Neuronal stem cell (in vitro differentiated cells): ENCODE measurements at regions not wholly inside any gene's neighbourhood (a gene's known extent, or its start where the extent isn't known, plus 50 kb on each side); places are given as distances from the start of the nearest gene placed in this dataset.

Source experiments
- DNase-seq: peaks from one replicate; pipeline ENCODE4 v3.0.0-alpha.2; 2013; ENCODE audit warnings: low spot score
- H2AFZ ChIP-seq: one replicate; pipeline ENCODE4 v1.6.1; 2013; ENCODE audit warnings: mild to moderate bottlenecking, low read length, inconsistent platforms
- H2AK5ac ChIP-seq: 2 replicates; pipeline ENCODE4 v1.6.1; 2013; ENCODE audit warnings: low read depth, mild to moderate bottlenecking, inconsistent platforms, low read length, moderate library complexity, mixed read lengths
- H2BK120ac ChIP-seq: 2 replicates; pipeline ENCODE4 v1.6.1; 2013; ENCODE audit warnings: low read depth, mild to moderate bottlenecking, inconsistent platforms, low read length, moderate library complexity, mixed read lengths
- H2BK12ac ChIP-seq: one replicate; pipeline ENCODE4 v1.6.1; 2013; ENCODE audit warnings: low read length, inconsistent platforms
- H2BK15ac ChIP-seq: 2 replicates; pipeline ENCODE4 v1.6.1; 2013; ENCODE audit warnings: mild to moderate bottlenecking, low read length, inconsistent platforms, mixed read lengths
- H2BK5ac ChIP-seq: one replicate; pipeline ENCODE4 v1.6.1; 2013; ENCODE audit warnings: inconsistent platforms, mild to moderate bottlenecking, low read length, moderate library complexity
- H3K14ac ChIP-seq: one replicate; pipeline ENCODE4 v1.6.1; 2013; ENCODE audit warnings: low read length, inconsistent platforms
- H3K18ac ChIP-seq: 2 replicates; pipeline ENCODE4 v1.6.1; 2013; ENCODE audit warnings: low read length, inconsistent platforms
- H3K23ac ChIP-seq: 2 replicates; pipeline ENCODE4 v1.6.1; 2013; ENCODE audit warnings: low read depth, mild to moderate bottlenecking, mixed read lengths, low read length, inconsistent platforms; ENCODE audit not compliant: poor library complexity
- H3K27ac ChIP-seq: replicated peaks from 3 replicates; pipeline ENCODE4 v1.5.1; 2013; ENCODE audit warnings: low read length, inconsistent platforms
- H3K27me3 ChIP-seq, 3 experiments: 2 replicates each; pipeline ENCODE4 v1.6.1; 2013; ENCODE audit warnings: low read length in 3 of 3, mild to moderate bottlenecking in 2 of 3, inconsistent platforms in 1 of 3, low read depth in 1 of 3, mixed read lengths in 1 of 3, moderate library complexity in 1 of 3; ENCODE audit not compliant: control insufficient read depth in 3 of 3, insufficient read depth in 3 of 3
- H3K36me3 ChIP-seq, 2 donors: replicated peaks in 1 of 2; 2 replicates each; pipeline ENCODE4 v1.6.1; 2013; ENCODE audit warnings: low read length in 2 of 2; ENCODE audit not compliant: control insufficient read depth in 2 of 2, insufficient read depth in 2 of 2
- H3K4ac ChIP-seq: 2 replicates; pipeline ENCODE4 v1.6.1; 2013; ENCODE audit warnings: inconsistent platforms, mild to moderate bottlenecking, low read length, moderate library complexity
- H3K4me1 ChIP-seq, 2 donors: 1 replicate in 1 of 2; 2 replicates in 1 of 2; pipeline ENCODE4 v1.6.1; 2013; ENCODE audit warnings: low read length in 2 of 2, low read depth in 1 of 2; ENCODE audit not compliant: control insufficient read depth in 2 of 2, insufficient read depth in 1 of 2
- H3K4me2 ChIP-seq: one replicate; pipeline ENCODE4 v1.6.1; 2013; ENCODE audit warnings: mild to moderate bottlenecking, low read length, inconsistent platforms; ENCODE audit not compliant: insufficient read depth, poor library complexity, severe bottlenecking
- H3K4me3 ChIP-seq, 2 donors: 2 replicates each; pipeline ENCODE4 v1.5.1; 2013; ENCODE audit warnings: low read length in 2 of 2, mild to moderate bottlenecking in 2 of 2, inconsistent platforms in 1 of 2, moderate library complexity in 1 of 2
- H3K79me1 ChIP-seq: one replicate; pipeline ENCODE4 v1.6.1; 2013; ENCODE audit warnings: low read depth, mild to moderate bottlenecking, inconsistent platforms, low read length, moderate library complexity
- H3K9ac ChIP-seq: one replicate; pipeline ENCODE4 v1.6.1; 2013; ENCODE audit warnings: mild to moderate bottlenecking, low read depth, low read length, inconsistent platforms; ENCODE audit not compliant: poor library complexity
- H3K9me3 ChIP-seq, 2 donors: replicated peaks in 1 of 2; 2 replicates each; pipeline versions ENCODE3 to v1.6.1; 2013; ENCODE audit warnings: low read length in 2 of 2, mild to moderate bottlenecking in 2 of 2, inconsistent platforms in 1 of 2, low read depth in 1 of 2, mixed read lengths in 1 of 2, moderate library complexity in 1 of 2; ENCODE audit not compliant: control insufficient read depth in 2 of 2, insufficient read depth in 1 of 2
- H4K8ac ChIP-seq: one replicate; pipeline ENCODE4 v1.6.1; 2013; ENCODE audit warnings: low read depth, mild to moderate bottlenecking, inconsistent platforms, low read length, moderate library complexity
- H4K91ac ChIP-seq: one replicate; pipeline ENCODE4 v1.6.1; 2013; ENCODE audit warnings: low read length, low read depth, mild to moderate bottlenecking, inconsistent platforms; ENCODE audit not compliant: poor library complexity
- WGBS, 2 donors: extraction: QIAGEN DNeasy Blood & Tissue Kit; methylation state at CpG; one replicate each; pipeline ENCODE4 v1.1.7; 2013; ENCODE audit warnings: missing lambda C conversion rate in 2 of 2, mixed read lengths in 1 of 2; ENCODE audit not compliant: insufficient read length in 2 of 2, insufficient replicate concordance in 1 of 2; ENCODE audit errors: extremely low coverage in 2 of 2; 5-methylcytosine and 5-hydroxymethylcytosine counted together

DNA sequence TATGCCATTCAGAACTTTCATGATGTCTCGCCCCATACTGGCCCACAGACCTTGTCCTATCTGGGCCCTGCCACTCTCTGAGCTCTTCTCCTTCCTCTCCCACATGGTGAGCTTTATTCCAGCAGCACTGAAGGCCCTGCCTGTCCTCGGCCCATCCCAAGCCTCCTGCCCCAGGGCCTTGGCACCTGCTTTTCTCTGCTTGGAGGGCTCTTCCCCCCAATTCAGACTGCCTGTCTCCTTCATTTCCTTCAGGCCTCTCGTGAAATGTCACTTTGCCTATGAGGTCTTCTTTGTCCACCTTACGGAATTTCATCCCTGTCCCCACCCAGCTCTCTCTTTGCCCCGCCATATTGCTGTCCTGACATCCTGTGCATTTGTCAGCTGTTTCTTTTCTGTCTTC lies 191.7 kb upstream of the POU3F1 start:
- peaks cover 6 to 7% of the 10 kb centered on the region in 2 donors for H3K4me1 ChIP-seq
- no peak overlapping the region for H2BK5ac ChIP-seq
- WGBS, 2 donors = no CpG with 5 or more reads among the region's 5 CpGs
- no peak overlapping the region for H3K23ac ChIP-seq
- H2BK12ac ChIP-seq = no peak overlapping the region
- no peak overlapping the region for H3K18ac ChIP-seq
- H3K9me3 ChIP-seq = peaks cover 2 to 14% of the 10 kb centered on the region in 2 donors
- no peak overlapping the region for H4K8ac ChIP-seq
- no peak overlapping the region for H3K27ac ChIP-seq
- H3K4me2 ChIP-seq = no peak overlapping the region
- H4K91ac ChIP-seq = no peak overlapping the region
- H2AK5ac ChIP-seq = no peak overlapping the region
- no peak overlapping the region for H2BK15ac ChIP-seq
- H3K4ac ChIP-seq = no peak overlapping the region
- no peaks in the 10 kb centered on the region for H3K79me1 ChIP-seq
- H3K14ac ChIP-seq = no peak overlapping the region
- no peaks in the 10 kb centered on the region for H3K36me3 ChIP-seq
- no peak overlapping the region for H2AFZ ChIP-seq
- no peak overlapping the region for H3K9ac ChIP-seq
- H3K27me3 ChIP-seq = peaks cover 0 to 86% (median 0%) of the 10 kb centered on the region in 3 experiments
- no peak overlapping the region for H2BK120ac ChIP-seq
- H3K4me3 ChIP-seq = no peak overlapping the region
- DNase-seq = no peak

- no peak overlapping the region for H2AK5ac ChIP-seq
- WGBS, 2 donors = no CpG with 5 or more reads among the region's 3 CpGs
- no peaks in the 10 kb centered on the region for H3K79me1 ChIP-seq
- no peak overlapping the region for H3K4ac ChIP-seq
- peaks cover 10 to 14% of the 10 kb centered on the region in 2 donors for H3K9me3 ChIP-seq
- no peak overlapping the region for H3K4me2 ChIP-seq
- no peak overlapping the region for H3K9ac ChIP-seq
- no peak overlapping the region for H3K14ac ChIP-seq
- no peak overlapping the region for H2BK5ac ChIP-seq
- H3K4me1 ChIP-seq = peaks cover 0 to 3% of the 10 kb centered on the region in 2 donors
- H3K27me3 ChIP-seq = peaks cover 0 to 64% (median 0%) of the 10 kb centered on the region in 3 experiments
- no peak overlapping the region for H2AFZ ChIP-seq
- no peak for DNase-seq
- H3K18ac ChIP-seq = no peak overlapping the region
- no peak overlapping the region for H4K8ac ChIP-seq
- no peak overlapping the region for H2BK120ac ChIP-seq
- no peaks in the 10 kb centered on the region for H3K36me3 ChIP-seq
- H2BK15ac ChIP-seq = no peak overlapping the region
- H4K91ac ChIP-seq = no peak overlapping the region
- H2BK12ac ChIP-seq = no peak overlapping the region
- H3K23ac ChIP-seq = no peak overlapping the region
- H3K27ac ChIP-seq = no peak overlapping the region
- no peak overlapping the region for H3K4me3 ChIP-seq
Measured at GRCh38 chr1:38235705-38236104, 189.1 kb upstream of the POU3F1 start.

DNA sequence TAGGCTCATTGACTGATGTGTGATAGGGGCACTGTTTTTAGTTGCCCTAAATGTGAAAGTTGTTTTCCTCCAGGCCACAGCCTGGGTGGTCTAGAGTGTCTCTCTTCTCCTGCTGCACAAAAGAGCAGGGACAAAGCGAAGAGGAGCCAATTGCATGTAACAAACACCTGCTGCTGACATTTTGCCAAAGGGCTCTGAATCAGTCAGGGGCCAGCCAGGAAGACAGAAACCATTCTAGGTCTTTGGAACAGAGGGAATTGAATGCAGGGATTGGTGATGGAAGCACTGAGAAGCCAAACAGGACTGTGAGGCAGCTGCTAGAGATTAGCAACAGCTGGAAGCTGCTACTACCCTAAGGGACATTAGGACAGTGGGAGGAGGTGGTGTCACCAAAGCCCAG lies 185.3 kb upstream of the POU3F1 start:
- H3K23ac ChIP-seq = no peak overlapping the region
- DNase-seq = no peak
- no peak overlapping the region for H2AFZ ChIP-seq
- no CpG with 5 or more reads among the region's 1 CpG for WGBS, 2 donors
- H3K4me2 ChIP-seq = no peak overlapping the region
- H4K91ac ChIP-seq = no peak overlapping the region
- H3K4ac ChIP-seq = no peak overlapping the region
- H3K4me1 ChIP-seq = no peaks in the 10 kb centered on the region
- no peak overlapping the region for H3K9ac ChIP-seq
- H3K4me3 ChIP-seq = no peak overlapping the region
- no peak overlapping the region for H2BK120ac ChIP-seq
- H3K27me3 ChIP-seq = peaks cover 0 to 34% (median 0%) of the 10 kb centered on the region in 3 experiments
- H3K27ac ChIP-seq = no peak overlapping the region
- H3K18ac ChIP-seq = no peak overlapping the region
- no peak overlapping the region for H2AK5ac ChIP-seq
- H2BK15ac ChIP-seq = no peak overlapping the region
- peaks cover 9 to 21% of the 10 kb centered on the region in 2 donors for H3K9me3 ChIP-seq
- no peak overlapping the region for H2BK5ac ChIP-seq
- H3K14ac ChIP-seq = no peak overlapping the region
- no peak overlapping the region for H2BK12ac ChIP-seq
- H3K36me3 ChIP-seq = no peaks in the 10 kb centered on the region
- no peak overlapping the region for H4K8ac ChIP-seq
- H3K79me1 ChIP-seq = no peaks in the 10 kb centered on the region

DNA sequence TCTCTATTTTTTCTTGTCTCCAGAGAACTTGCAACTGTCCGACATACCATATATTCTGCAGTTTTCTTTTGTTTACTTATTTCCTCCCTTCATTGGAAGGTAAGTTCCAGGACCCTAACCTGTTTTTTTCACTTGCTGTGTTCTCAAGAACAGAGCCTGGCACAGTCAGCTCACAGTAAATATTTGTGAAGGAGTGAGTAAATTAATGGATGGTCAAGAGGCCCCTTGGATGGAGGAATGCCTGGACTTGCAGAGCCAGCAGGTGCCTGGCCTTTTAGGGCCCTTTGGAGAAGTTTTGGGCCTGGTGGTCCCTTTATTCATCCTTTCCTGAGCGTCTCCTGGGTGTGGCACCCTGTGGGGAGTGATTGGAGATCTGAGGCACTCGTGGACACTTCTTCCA lies 182.1 kb upstream of the POU3F1 start:
- WGBS, 2 donors = no CpG with 5 or more reads among the region's 3 CpGs
- Histone ChIP-seq H3K14ac (no peak overlapping the region), H3K18ac (no peak overlapping the region), H4K8ac (no peak overlapping the region), H3K27me3 (peaks cover 0 to 12% (median 0%) of the 10 kb centered on the region in 3 experiments), H2BK15ac (no peak overlapping the region), H3K4me1 (peaks cover 0 to 2% of the 10 kb centered on the region in 2 donors), H3K4me2 (no peak overlapping the region), H2AK5ac (no peak overlapping the region), H2BK5ac (no peak overlapping the region), H3K4ac (no peak overlapping the region), H3K9ac (no peak overlapping the region), H4K91ac (no peak overlapping the region), H3K23ac (no peak overlapping the region), H3K4me3 (no peak overlapping the region), H2BK12ac (no peak overlapping the region), H2AFZ (no peak overlapping the region), H3K79me1 (no peaks in the 10 kb centered on the region), H3K36me3 (no peaks in the 10 kb centered on the region), H3K27ac (no peak overlapping the region), H2BK120ac (no peak overlapping the region), H3K9me3 (peaks cover 9 to 21% of the 10 kb centered on the region in 2 donors)
- no peak for DNase-seq
